Renal cortex interstitium (tissue), 11 donors: ENCODE measurements at regions not wholly inside any gene's neighbourhood (a gene's known extent, or its start where the extent isn't known, plus 50 kb on each side); places are given as distances from the start of the nearest gene placed in this dataset.

Experiments used
- DNase-seq, 11 donors: peaks; one replicate each; pipeline ENCODE4 v3.0.0-alpha.2; 2013; ENCODE audit warnings: low read depth in 9 of 11, low spot score in 4 of 11; ENCODE audit errors: extremely low read depth in 1 of 11

- DNase-seq, result no peak
These were observed 128.4 kb downstream of the BTC start for GRCh38 chr4:74665876-74666275.

- DNase-seq, result no peak
These were observed 126.9 kb downstream of the BTC start for GRCh38 chr4:74667438-74667837.

- DNase-seq, result no peak
These were observed 126.4 kb downstream of the BTC start for GRCh38 chr4:74667944-74668343.

DNA sequence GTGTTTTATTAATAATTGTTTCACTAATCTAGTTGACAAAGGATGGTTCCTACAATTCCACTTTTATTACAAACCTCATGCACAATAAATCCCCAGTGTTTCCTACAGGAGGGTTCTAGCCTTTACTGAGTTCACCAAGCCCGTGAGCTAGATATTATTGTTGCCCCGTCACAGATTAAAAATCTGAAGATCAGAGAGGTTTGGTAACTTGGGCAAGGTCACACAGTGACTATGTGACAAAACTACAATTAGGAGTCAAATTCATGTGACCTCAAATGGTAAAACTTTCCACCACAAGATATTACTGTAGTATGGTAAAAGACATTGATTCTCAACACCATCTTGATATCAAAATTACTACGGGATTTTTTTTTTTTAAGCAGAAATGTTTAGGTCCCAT is 124.6 kb downstream of the BTC start:
- DNase-seq, result no peak

DNA sequence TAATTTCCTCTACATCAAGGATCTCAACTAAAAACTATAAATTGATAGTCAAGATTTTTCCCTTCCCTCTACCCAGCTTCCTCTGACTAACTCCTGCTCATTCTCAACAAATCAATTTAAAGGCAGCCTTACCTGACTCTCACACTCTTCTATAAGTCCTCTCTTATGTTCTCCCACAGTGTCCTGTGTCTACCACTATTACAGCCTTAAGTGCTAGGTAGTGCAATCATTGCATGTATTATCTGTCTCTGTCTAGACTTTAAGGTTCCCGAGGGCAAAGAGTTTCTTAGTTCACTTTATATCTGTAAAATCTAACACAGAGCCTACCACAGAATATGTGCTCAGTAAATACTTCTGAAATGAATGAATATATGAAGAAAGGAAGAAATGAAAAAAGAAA is 123.7 kb downstream of the BTC start:
- no peak for DNase-seq

DNA sequence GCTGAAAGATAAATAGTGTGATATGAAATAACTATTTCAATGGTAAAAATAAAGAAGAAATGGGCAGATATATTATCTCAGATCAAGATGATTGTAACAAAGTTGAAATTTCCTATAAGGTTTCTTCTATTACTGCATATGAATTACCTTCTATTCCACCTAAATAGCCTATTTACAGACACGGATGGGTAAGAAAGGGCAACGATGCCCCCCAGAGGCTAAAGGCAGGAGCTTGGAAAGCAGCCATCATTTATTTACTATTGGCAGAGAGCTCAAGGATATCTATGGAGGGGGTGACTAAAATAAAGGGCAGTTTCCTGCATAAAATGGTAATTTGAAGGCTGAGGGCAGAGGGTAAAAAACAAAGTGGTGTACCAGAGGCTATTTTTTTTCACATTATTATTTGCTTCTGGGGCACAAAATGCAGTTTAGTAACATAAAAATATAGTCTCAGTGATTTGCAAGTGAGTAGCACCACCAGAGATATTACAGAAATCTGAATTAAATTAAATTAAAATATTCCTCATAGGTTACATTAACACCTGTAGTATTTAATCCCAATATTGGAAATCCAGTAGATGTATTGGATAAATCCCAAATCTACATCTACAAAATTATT is 123.1 kb downstream of the BTC start:
- peak in 3 of 11 donors; percentile 12 to 26 (median 20) for DNase-seq

DNA sequence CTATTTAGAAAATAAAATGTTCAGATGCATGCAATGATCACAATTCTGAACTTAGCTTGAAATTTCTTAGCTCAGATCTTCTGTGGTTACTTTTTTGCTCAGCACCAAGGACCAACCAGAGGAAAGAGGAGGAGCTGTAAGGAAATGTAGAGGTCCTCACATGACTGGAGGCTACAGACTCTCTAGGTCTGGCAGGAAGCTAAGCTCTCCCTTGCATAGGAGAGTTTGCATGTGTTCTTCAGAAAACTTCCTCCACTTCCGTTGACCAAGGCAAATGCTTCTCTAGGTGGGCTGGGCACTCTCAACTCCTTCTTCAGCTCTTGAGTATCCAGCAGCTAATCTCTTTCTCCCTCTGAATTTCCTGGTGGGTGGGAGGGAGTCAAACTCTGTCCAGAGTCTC is 119.6 kb downstream of the BTC start:
- no peak for DNase-seq

DNA sequence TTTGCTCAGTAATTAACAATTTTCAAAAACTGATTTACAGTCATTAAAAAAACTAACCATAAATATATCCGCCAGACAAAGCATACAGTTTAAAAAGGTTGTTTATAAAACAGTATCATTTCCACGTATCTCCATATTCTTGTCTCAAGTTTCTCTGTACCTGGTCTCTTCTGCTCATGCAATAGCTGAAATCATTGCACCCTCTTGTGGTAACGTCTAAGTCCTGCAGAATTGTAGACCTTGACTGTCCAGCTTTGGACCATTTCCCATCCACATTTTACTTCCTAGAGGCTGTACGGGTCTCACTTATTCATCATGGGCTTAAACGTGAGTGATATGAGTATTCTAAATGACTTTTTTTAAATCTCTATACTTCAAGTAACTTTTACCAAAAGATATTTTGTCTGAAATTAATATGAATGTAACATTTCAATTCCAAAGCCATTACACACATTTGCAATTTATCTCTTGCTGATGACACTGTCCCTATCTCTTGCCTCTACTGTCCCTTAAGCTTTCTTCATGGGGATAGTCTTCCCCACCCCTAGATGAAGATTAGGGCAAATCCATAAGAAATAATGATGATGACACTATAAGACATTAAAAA is 118.5 kb downstream of the BTC start:
- DNase-seq, result peak in 8 of 11 donors; percentile 14 to 40 (median 29)

DNA sequence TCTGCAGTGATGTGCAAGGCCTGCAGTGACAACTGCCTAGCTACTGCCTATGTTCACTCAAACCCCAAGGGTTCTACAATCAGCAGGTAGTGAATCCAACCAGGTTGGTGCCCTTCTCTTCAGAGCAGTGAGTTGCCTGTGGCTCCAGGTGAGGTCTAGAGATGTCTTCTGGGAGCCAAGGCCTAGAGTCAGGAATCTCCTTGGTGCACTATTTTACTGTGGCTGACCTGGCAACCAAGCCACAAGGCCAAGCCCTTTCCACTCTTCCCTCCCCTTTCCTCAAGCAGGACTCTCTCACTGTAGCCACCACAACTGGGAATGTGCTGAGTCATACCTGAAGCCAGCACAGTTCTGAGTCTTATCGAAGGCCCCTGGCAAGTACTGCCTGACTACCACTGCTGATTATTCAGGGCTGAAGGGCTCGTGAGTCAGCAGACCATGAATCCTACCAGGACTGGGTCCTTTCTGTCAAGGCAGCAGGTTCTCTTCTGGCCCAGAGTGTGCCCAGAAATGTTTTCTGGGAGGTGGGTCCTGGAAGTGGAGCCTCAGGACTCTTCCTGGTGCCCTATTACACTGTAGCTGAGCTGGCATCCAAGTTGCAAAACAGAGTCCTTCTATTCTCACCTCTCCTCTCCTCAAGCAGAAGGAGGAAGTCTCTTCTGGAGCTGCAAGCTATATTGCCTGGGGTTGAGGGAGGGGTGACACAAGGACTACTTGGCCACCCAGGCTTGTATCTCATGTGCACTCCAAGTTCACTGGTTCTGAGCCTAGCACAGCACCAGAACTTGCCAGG is 111.6 kb downstream of the BTC start:
- DNase-seq, result no peak

DNA sequence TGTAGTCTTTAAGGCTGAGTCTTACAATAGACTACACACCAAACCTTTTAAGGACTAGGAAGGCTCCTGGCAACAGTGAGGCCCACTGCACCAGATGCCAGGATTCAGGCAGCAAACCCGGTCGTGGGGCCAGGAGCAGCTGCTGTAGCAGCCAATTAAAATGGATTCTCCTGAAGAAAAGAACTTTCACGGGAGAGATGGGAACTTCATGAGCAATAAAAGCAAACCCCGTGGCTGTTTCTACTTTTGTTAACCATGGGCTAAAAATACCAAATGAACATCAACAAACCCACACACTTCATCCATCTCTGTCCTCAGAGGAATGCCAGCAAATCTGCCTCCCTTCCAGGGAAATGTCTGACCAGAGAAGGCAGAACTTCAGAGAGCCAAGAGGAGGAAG is 101.4 kb downstream of the BTC start:
- no peak for DNase-seq
